ENCODE measurements at regions not wholly inside any gene's neighbourhood (a gene's known extent, or its start where the extent isn't known, plus 50 kb on each side); places are given as distances from the start of the nearest gene placed in this dataset.

GRCh38 chr11:92717240-92717639 lies 252.2 kb upstream of the MTNR1B start:
- TF ChIP-seq, protein P1, sequence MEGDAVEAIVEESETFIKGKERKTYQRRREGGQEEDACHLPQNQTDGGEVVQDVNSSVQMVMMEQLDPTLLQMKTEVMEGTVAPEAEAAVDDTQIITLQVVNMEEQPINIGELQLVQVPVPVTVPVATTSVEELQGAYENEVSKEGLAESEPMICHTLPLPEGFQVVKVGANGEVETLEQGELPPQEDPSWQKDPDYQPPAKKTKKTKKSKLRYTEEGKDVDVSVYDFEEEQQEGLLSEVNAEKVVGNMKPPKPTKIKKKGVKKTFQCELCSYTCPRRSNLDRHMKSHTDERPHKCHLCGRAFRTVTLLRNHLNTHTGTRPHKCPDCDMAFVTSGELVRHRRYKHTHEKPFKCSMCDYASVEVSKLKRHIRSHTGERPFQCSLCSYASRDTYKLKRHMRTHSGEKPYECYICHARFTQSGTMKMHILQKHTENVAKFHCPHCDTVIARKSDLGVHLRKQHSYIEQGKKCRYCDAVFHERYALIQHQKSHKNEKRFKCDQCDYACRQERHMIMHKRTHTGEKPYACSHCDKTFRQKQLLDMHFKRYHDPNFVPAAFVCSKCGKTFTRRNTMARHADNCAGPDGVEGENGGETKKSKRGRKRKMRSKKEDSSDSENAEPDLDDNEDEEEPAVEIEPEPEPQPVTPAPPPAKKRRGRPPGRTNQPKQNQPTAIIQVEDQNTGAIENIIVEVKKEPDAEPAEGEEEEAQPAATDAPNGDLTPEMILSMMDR (IDR thresholded peaks at IDR 0.05; ENCODE audit: control extremely low read depth in 1 of 3, insufficient read depth in 1 of 3, low read depth in 1 of 3, low read length in 3 of 3) = no peak
- no peak for TF ChIP-seq KDM1A (IDR thresholded peaks at IDR 0.05; ENCODE audit: borderline replicate concordance, low read length)
- TF ChIP-seq MAX (IDR thresholded peaks at IDR 0.05) = no peak
- TF ChIP-seq EZH2 (IDR thresholded peaks at IDR 0.05; ENCODE audit: low read depth, low read length, severe bottlenecking) = no peak
- no peak for TF ChIP-seq KDM5A (IDR thresholded peaks at IDR 0.05; ENCODE audit: low read length)
- no peak for TF ChIP-seq CEBPB (IDR thresholded peaks at IDR 0.05; ENCODE audit: low read depth, low read length)
- TF ChIP-seq, protein P2, sequence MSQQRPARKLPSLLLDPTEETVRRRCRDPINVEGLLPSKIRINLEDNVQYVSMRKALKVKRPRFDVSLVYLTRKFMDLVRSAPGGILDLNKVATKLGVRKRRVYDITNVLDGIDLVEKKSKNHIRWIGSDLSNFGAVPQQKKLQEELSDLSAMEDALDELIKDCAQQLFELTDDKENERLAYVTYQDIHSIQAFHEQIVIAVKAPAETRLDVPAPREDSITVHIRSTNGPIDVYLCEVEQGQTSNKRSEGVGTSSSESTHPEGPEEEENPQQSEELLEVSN (IDR thresholded peaks at IDR 0.05) = no peak
- TF ChIP-seq POLR2AphosphoS5 (IDR thresholded peaks at IDR 0.05; ENCODE audit: low read depth, low read length) = no peak
- no peak for TF ChIP-seq CHD2 (IDR thresholded peaks at IDR 0.05; ENCODE audit: low read length)
- TF ChIP-seq TAF1 (IDR thresholded peaks at IDR 0.05; ENCODE audit: low read depth, low read length) = no peak
- no peak for TF ChIP-seq SP1 (IDR thresholded peaks at IDR 0.05; ENCODE audit: low read depth, low read length)
- no peak for TF ChIP-seq POLR2A (IDR thresholded peaks at IDR 0.05; ENCODE audit: control extremely low read depth in 1 of 2, low read depth in 2 of 2, low read length in 2 of 2)
- no peak for TF ChIP-seq RFX5 (IDR thresholded peaks at IDR 0.05; ENCODE audit: borderline replicate concordance, low read depth, low read length)
- no peak for TF ChIP-seq YY1 (IDR thresholded peaks at IDR 0.05; ENCODE audit: low read depth, low read length)
